ENCODE measurements at regions not wholly inside any gene's neighbourhood (a gene's known extent, or its start where the extent isn't known, plus 50 kb on each side); places are given as distances from the start of the nearest gene placed in this dataset.
"Not testable (repeated sequence)": the region's sequence is repeated elsewhere in the genome, so short reads cannot be mapped to it uniquely, and the experiment has no call there.

- DNase-seq (ENCODE audit: low spot score in 2 of 2); FAIRE-seq: not testable (repeated sequence)
Measured at GRCh38 chr2:23056846-23057245, 328.1 kb upstream of the KLHL29 start.

- FAIRE-seq, result no peak
- no peak for DNase-seq (ENCODE audit: low spot score in 2 of 2)
Measured at GRCh38 chr2:23058435-23058834, 326.5 kb upstream of the KLHL29 start.

GRCh38 chr2:23065210-23065609 is 319.8 kb upstream of the KLHL29 start:
- DNase-seq (ENCODE audit: low spot score in 2 of 2) (no peak), FAIRE-seq (no peak)

GRCh38 chr2:23065936-23066335 is 319.0 kb upstream of the KLHL29 start:
- DNase-seq (ENCODE audit: low spot score in 2 of 2) (no peak), FAIRE-seq (no peak)

GRCh38 chr2:23066686-23067085 is 318.3 kb upstream of the KLHL29 start:
- DNase-seq (ENCODE audit: low spot score in 2 of 2) (no peak), FAIRE-seq (no peak)

- FAIRE-seq, result no peak
Measured at GRCh38 chr2:23069156-23069555, 315.8 kb upstream of the KLHL29 start.

GRCh38 chr2:23069923-23070322 is 315.1 kb upstream of the KLHL29 start:
- DNase-seq (ENCODE audit: low spot score in 2 of 2), result no peak
- no peak for FAIRE-seq

More at GRCh38 chr2:23069156-23069555, 315.8 kb upstream of the KLHL29 start:
- DNase-seq (ENCODE audit: low spot score in 2 of 2), result no peak

- FAIRE-seq, result no peak
- no peak for DNase-seq (ENCODE audit: low spot score in 2 of 2)
Measured at GRCh38 chr2:23073056-23073455, 311.9 kb upstream of the KLHL29 start.

GRCh38 chr2:23073671-23074070 is 311.3 kb upstream of the KLHL29 start:
- no peak for FAIRE-seq
- DNase-seq (ENCODE audit: low spot score in 2 of 2), result no peak

- DNase-seq (ENCODE audit: low spot score in 2 of 2) (no peak), FAIRE-seq (no peak)
Measured at GRCh38 chr2:23077596-23077995, 307.4 kb upstream of the KLHL29 start.

GRCh38 chr2:23078784-23079434 is 306.1 kb upstream of the KLHL29 start:
- DNase-seq (ENCODE audit: low spot score in 2 of 2) (no peak), FAIRE-seq (no peak)

- no peak for DNase-seq (ENCODE audit: low spot score in 2 of 2)
- FAIRE-seq, result no peak
Measured at GRCh38 chr2:23083966-23084365, 301.0 kb upstream of the KLHL29 start.

GRCh38 chr2:23091019-23091418 is 294.0 kb upstream of the KLHL29 start:
- no peak for DNase-seq (ENCODE audit: low spot score in 2 of 2)
- FAIRE-seq, result no peak

- FAIRE-seq (no peak), DNase-seq (ENCODE audit: low spot score in 2 of 2) (no peak)
Measured at GRCh38 chr2:23091900-23092299, 293.1 kb upstream of the KLHL29 start.

- no peak for DNase-seq (ENCODE audit: low spot score in 2 of 2)
- FAIRE-seq, result no peak
Measured at GRCh38 chr2:23092831-23093230, 292.1 kb upstream of the KLHL29 start.

- no peak for DNase-seq (ENCODE audit: low spot score in 2 of 2)
- FAIRE-seq, result no peak
Measured at GRCh38 chr2:23093513-23093912, 291.5 kb upstream of the KLHL29 start.

GRCh38 chr2:23096906-23097602 is 287.9 kb upstream of the KLHL29 start:
- no peak for FAIRE-seq

GRCh38 chr2:23100406-23100805 is 284.6 kb upstream of the KLHL29 start:
- DNase-seq (ENCODE audit: low spot score in 2 of 2) (no peak), FAIRE-seq (no peak)

More at GRCh38 chr2:23096906-23097602, 287.9 kb upstream of the KLHL29 start:
- no peak for DNase-seq (ENCODE audit: low spot score in 2 of 2)

GRCh38 chr2:23106242-23106785 is 278.7 kb upstream of the KLHL29 start:
- no peak for DNase-seq (ENCODE audit: low spot score in 2 of 2)
- no peak for FAIRE-seq

GRCh38 chr2:23107327-23107941 is 277.5 kb upstream of the KLHL29 start:
- FAIRE-seq, result no peak
- no peak for DNase-seq (ENCODE audit: low spot score in 2 of 2)

- no peak for DNase-seq (ENCODE audit: low spot score in 2 of 2)
- FAIRE-seq, result no peak
Measured at GRCh38 chr2:23111263-23111662, 273.7 kb upstream of the KLHL29 start.

All from frontal cortex (tissue), 3 donors.